Stomach (tissue), 4 donors: ENCODE measurements at regions not wholly inside any gene's neighbourhood (a gene's known extent, or its start where the extent isn't known, plus 50 kb on each side); places are given as distances from the start of the nearest gene placed in this dataset.

Source experiments
- EP300 ChIP-seq: sonication (generic); formaldehyde crosslinking; IDR thresholded peaks from one replicate; pipeline ENCODE4 v1.6.1; 2017; ENCODE audit warnings: antibody characterized with exemption
- POLR2A ChIP-seq, 4 donors: fragments of 450-650 bp; IDR thresholded peaks; one replicate each; pipeline ENCODE4 v1.6.1; 2016; ENCODE audit warnings: antibody characterized with exemption in 4 of 4, control low read depth in 2 of 4, mild to moderate bottlenecking in 1 of 4, moderate library complexity in 1 of 4
- POLR2AphosphoS5 ChIP-seq, 3 donors: sonication (generic); formaldehyde crosslinking; IDR thresholded peaks; one replicate each; pipeline ENCODE4 v1.6.1; 2016; ENCODE audit warnings: antibody characterized with exemption in 3 of 3
- TF ChIP-seq, protein P1 (sequence below), 7 experiments: fragments of 450-650 bp in 4 of 7; fragments of 200-600 bp in 3 of 7; sonication (generic) in 3 of 7; IDR thresholded peaks; one replicate each; pipeline ENCODE4 v1.5.1; 2016 to 2019; ENCODE audit warnings: antibody characterized with exemption in 7 of 7, control low read depth in 2 of 7, mild to moderate bottlenecking in 1 of 7

DNA sequence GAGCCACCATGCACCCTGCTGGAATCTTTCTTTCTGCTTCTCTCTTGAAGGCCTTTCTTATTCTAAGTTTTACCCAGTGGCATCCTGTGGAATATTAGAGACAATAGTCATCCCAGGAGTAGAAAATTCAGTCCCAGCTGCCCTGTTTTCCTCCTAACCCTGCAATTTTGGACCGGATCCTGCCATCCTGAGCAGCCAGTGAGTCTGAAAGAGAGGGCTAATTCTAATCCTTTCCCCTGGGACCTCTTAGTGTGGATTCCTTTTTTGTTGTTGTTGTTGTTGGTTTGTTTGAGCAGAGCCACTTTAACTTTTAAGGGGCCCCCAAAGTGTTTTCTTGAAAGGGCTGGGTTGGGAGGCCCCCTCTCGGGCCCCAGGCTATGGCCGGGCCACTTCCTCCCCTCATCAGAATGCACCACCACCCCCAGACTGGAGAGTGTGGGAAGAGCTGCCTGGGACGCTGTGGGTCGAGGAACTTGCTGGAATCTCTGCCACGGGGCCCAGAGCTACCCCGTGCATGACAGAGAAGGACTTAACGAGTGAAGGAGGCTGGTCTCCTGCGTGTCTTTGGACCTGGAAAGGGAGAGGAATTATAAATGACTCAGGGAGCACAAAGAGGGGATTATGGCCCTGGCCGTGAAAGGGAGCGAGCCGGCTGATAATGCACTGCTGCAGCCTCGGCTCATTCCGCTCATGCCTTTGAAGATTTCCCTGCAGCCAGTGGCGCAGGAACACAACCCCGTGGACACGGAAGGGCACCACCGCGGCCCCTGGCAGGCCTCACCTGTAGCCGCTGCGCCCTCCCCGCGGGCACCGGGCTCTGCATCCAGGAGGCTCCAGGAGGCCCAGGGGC lies 81.0 kb upstream of the AKT3 start:
- TF ChIP-seq, protein P1, sequence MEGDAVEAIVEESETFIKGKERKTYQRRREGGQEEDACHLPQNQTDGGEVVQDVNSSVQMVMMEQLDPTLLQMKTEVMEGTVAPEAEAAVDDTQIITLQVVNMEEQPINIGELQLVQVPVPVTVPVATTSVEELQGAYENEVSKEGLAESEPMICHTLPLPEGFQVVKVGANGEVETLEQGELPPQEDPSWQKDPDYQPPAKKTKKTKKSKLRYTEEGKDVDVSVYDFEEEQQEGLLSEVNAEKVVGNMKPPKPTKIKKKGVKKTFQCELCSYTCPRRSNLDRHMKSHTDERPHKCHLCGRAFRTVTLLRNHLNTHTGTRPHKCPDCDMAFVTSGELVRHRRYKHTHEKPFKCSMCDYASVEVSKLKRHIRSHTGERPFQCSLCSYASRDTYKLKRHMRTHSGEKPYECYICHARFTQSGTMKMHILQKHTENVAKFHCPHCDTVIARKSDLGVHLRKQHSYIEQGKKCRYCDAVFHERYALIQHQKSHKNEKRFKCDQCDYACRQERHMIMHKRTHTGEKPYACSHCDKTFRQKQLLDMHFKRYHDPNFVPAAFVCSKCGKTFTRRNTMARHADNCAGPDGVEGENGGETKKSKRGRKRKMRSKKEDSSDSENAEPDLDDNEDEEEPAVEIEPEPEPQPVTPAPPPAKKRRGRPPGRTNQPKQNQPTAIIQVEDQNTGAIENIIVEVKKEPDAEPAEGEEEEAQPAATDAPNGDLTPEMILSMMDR (IDR thresholded peaks at IDR 0.05), result no peak
- TF ChIP-seq POLR2A (IDR thresholded peaks at IDR 0.05), result no peak
- no peak for TF ChIP-seq POLR2AphosphoS5 (IDR thresholded peaks at IDR 0.05)
- TF ChIP-seq EP300, result no peak
